KMS-11 (cell line): ENCODE measurements at regions not wholly inside any gene's neighbourhood (a gene's known extent, or its start where the extent isn't known, plus 50 kb on each side); places are given as distances from the start of the nearest gene placed in this dataset.

Experiments used
- H2AFZ ChIP-seq: fragments of 200-600 bp; sonication (generic); 2 replicates; pipeline ENCODE4 v1.6.1; 2016; ENCODE audit warnings: antibody characterized with exemption, mixed run types, low read depth
- H3K27ac ChIP-seq: fragments of 200-600 bp; sonication (generic); 2 replicates; pipeline ENCODE4 v1.6.1; 2016; ENCODE audit warnings: mild to moderate bottlenecking, mixed run types
- H3K27me3 ChIP-seq: fragments of 200-600 bp; sonication (generic); 2 replicates; pipeline ENCODE4 v1.6.1; 2017; ENCODE audit warnings: mild to moderate bottlenecking, low read depth, mixed run types, moderate library complexity; ENCODE audit not compliant: insufficient read depth
- H3K36me3 ChIP-seq: fragments of 200-600 bp; sonication (generic); 2 replicates; pipeline ENCODE4 v1.6.1; 2017; ENCODE audit warnings: mild to moderate bottlenecking, mixed run types; ENCODE audit not compliant: insufficient read depth
- H3K4me1 ChIP-seq: fragments of 200-600 bp; sonication (generic); 2 replicates; pipeline ENCODE4 v1.6.1; 2016; ENCODE audit warnings: mild to moderate bottlenecking, low read depth, mixed run types; ENCODE audit not compliant: poor library complexity, severe bottlenecking
- H3K4me2 ChIP-seq: fragments of 200-600 bp; sonication (generic); 2 replicates; pipeline ENCODE4 v1.7.0; 2016; ENCODE audit warnings: mild to moderate bottlenecking, mixed run types
- H3K4me3 ChIP-seq: fragments of 200-600 bp; sonication (generic); IDR thresholded peaks from 2 replicates; pipeline ENCODE4 v1.6.1; 2017; ENCODE audit warnings: low read depth, low read length, mixed read lengths; ENCODE audit not compliant: insufficient read depth
- H3K79me2 ChIP-seq: fragments of 200-600 bp; sonication (generic); 2 replicates; pipeline ENCODE4 v1.6.1; 2016; ENCODE audit warnings: low read depth, mixed run types; ENCODE audit not compliant: insufficient read depth
- H3K9ac ChIP-seq: fragments of 200-600 bp; sonication (generic); 2 replicates; pipeline ENCODE4 v1.6.1; 2016; ENCODE audit warnings: mild to moderate bottlenecking, mixed run types
- H4K20me1 ChIP-seq: fragments of 200-600 bp; sonication (generic); 2 replicates; pipeline ENCODE4 v1.6.1; 2016; ENCODE audit warnings: mild to moderate bottlenecking, mixed run types; ENCODE audit not compliant: insufficient read depth
- TF ChIP-seq, protein P1 (sequence below): fragments of 200-600 bp; sonication (generic); conservative IDR thresholded peaks from 2 replicates; pipeline ENCODE4 v1.6.1; 2017; ENCODE audit warnings: low read depth, mild to moderate bottlenecking, antibody characterized with exemption, low read length, moderate library complexity, mixed read lengths

DNA sequence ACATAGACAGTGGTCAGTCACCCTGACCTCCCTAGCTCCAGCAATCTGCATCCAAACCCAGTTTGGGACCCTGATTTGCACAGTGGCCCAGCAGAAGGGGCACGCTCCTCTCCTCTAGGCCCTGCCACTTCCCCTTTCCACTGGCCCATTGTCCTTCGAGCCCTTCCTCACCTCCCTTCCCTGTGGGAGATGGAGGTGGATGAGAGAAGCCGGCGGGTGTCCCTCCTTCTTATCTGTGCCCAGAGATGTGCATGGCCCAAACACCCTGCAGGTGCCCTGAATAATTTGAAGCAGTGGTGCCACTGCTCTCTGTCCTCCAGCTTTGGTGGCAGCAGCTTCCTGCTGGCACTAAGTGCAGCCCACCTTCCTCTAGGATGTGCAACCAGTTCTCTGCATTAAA is 140.0 kb downstream of the BARX1 start:
- TF ChIP-seq, protein P1, sequence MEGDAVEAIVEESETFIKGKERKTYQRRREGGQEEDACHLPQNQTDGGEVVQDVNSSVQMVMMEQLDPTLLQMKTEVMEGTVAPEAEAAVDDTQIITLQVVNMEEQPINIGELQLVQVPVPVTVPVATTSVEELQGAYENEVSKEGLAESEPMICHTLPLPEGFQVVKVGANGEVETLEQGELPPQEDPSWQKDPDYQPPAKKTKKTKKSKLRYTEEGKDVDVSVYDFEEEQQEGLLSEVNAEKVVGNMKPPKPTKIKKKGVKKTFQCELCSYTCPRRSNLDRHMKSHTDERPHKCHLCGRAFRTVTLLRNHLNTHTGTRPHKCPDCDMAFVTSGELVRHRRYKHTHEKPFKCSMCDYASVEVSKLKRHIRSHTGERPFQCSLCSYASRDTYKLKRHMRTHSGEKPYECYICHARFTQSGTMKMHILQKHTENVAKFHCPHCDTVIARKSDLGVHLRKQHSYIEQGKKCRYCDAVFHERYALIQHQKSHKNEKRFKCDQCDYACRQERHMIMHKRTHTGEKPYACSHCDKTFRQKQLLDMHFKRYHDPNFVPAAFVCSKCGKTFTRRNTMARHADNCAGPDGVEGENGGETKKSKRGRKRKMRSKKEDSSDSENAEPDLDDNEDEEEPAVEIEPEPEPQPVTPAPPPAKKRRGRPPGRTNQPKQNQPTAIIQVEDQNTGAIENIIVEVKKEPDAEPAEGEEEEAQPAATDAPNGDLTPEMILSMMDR = no peak
- Histone ChIP-seq H3K4me2 (no peak overlapping the region), H2AFZ (no peak overlapping the region), H3K4me3 (no peak overlapping the region), H4K20me1 (no peaks in the 10 kb centered on the region), H3K36me3 (no peaks in the 10 kb centered on the region), H3K9ac (no peak overlapping the region), H3K4me1 (no peaks in the 10 kb centered on the region), H3K27me3 (no peaks in the 10 kb centered on the region), H3K79me2 (no peaks in the 10 kb centered on the region), H3K27ac (no peak overlapping the region)

DNA sequence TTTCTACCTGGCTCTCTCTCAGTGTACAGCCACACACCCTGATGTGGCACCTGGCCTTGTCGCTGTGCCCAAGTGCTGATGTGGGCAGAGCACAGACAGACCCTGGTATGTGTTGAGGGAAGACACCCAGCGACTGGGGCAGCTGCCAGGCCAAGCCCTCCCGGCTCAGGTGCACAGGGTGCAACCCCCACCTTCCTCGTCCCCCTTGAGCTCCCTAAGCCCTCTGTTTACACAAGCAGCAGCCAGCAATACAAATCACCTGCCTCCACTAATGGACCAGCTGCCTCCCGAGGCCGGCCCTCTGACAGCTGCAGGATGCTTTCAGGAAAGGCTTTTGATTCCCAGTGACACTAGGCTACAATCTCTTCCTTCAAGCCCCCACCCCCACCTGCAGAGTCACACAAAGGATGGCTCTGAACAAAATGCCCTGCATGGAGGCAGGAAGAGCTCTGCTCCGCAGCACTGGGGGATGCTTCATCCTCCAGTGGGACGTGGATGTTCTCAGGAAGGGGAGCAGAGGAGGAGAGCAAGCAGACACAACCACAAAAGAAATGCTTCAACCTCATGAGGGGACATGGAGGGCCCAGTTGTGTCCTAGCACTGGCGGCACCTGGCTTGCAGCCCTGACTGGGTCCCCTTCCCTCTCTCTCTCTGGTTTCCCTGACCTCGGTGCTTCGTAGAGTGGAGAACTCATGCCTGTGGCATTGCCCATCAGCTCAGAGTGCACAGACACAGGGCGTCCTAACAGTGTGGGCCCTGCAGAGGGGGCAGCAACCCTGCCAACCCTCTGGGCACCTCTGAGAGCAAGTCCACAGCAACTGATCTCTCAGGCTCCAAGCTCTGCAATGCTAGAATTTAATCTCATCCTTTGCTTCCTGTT is 140.8 kb downstream of the BARX1 start:
- H3K4me1 ChIP-seq = no peaks in the 10 kb centered on the region
- H3K79me2 ChIP-seq = no peaks in the 10 kb centered on the region
- no peak overlapping the region for H3K4me3 ChIP-seq
- no peaks in the 10 kb centered on the region for H3K36me3 ChIP-seq
- H4K20me1 ChIP-seq = no peaks in the 10 kb centered on the region
- H2AFZ ChIP-seq = no peak overlapping the region
- no peak overlapping the region for H3K4me2 ChIP-seq
- TF ChIP-seq, protein P1 = no peak
- no peak overlapping the region for H3K9ac ChIP-seq
- no peaks in the 10 kb centered on the region for H3K27me3 ChIP-seq
- H3K27ac ChIP-seq = no peak overlapping the region

DNA sequence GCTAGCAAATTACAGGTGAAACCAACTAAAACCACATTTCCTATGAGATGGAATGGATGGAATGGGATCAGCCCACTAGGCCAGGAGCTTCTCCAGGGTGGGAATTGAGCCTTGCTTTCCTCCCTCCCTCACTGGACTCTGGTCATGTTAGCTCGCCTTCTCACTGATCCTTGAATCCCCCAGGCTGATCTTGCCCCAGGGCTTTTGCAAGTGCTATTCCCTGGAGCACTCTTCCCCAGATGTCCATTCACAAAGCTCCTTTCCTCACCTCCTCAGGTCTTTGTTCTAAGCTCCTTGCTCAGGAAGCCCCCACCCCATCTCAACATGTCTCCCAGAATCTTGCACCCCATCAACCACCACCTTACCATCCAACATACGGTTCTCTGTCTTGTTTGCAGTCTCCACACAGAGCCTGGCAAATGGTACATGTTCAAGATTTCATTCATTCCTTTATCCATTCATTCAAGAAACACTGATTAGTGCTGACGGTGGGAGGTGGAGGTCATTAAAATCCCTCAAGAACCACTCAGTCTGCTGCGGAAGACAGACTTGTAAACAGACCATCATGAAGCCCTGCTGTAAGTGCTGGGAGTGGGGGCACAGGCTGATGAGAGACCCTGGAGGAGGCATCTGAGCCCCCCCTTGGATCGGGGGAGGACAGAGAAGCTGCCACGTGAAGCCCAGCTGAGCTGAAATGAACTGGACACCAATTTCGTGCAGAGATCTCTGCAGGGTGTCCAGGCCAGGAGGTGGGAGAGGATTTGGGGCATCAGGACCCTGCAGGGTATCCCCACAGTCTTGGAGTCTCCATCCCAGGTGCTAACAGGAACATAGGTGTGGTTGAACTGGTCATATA is 141.7 kb downstream of the BARX1 start:
- Histone ChIP-seq H3K4me1 (no peaks in the 10 kb centered on the region), H3K27me3 (no peaks in the 10 kb centered on the region), H3K36me3 (no peaks in the 10 kb centered on the region), H3K4me2 (no peak overlapping the region), H3K4me3 (no peak overlapping the region), H3K9ac (no peak overlapping the region), H4K20me1 (no peaks in the 10 kb centered on the region), H2AFZ (no peak overlapping the region), H3K79me2 (no peaks in the 10 kb centered on the region), H3K27ac (no peak overlapping the region)
- TF ChIP-seq, protein P1 = no peak

DNA sequence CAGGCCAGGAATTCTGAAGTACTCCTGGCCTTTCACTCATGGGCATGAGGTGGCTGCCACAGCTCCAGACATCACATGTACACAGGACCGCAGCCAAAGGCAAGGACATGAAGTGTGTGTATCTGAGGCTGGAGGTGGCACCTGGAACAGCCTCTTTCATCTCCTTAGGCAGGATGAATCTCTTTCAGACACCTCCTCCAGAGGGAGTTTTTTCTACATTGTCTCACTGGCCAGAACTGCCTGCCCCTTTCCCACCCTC is 142.8 kb downstream of the BARX1 start:
- H3K4me3 ChIP-seq = no peak overlapping the region
- H3K9ac ChIP-seq = no peak overlapping the region
- no peaks in the 10 kb centered on the region for H3K36me3 ChIP-seq
- H2AFZ ChIP-seq = no peak overlapping the region
- no peaks in the 10 kb centered on the region for H4K20me1 ChIP-seq
- no peaks in the 10 kb centered on the region for H3K27me3 ChIP-seq
- no peaks in the 10 kb centered on the region for H3K79me2 ChIP-seq
- no peak overlapping the region for H3K4me2 ChIP-seq
- H3K4me1 ChIP-seq = no peaks in the 10 kb centered on the region
- TF ChIP-seq, protein P1 = no peak
- no peak overlapping the region for H3K27ac ChIP-seq
